Stimulated activated CD8-positive, alpha-beta memory T cell treated with anti-CD3 and anti-CD28 coated beads, Interleukin-15, amount 100 ng/mL, for 48 hours (primary cell): ENCODE measurements at regions not wholly inside any gene's neighbourhood (a gene's known extent, or its start where the extent isn't known, plus 50 kb on each side); places are given as distances from the start of the nearest gene placed in this dataset.
"Not testable (repeated sequence)": the region's sequence is repeated elsewhere in the genome, so short reads cannot be mapped to it uniquely, and the experiment has no call there.

Source experiments
- DNase-seq, 2 donors: peaks; one replicate each; pipeline ENCODE4 v3.0.0-alpha.2; 2020; ENCODE audit warnings: low read depth in 2 of 2

- no peak for DNase-seq
Measured at GRCh38 chr6:16827627-16828026, 66.4 kb upstream of the ATXN1 start.

DNA sequence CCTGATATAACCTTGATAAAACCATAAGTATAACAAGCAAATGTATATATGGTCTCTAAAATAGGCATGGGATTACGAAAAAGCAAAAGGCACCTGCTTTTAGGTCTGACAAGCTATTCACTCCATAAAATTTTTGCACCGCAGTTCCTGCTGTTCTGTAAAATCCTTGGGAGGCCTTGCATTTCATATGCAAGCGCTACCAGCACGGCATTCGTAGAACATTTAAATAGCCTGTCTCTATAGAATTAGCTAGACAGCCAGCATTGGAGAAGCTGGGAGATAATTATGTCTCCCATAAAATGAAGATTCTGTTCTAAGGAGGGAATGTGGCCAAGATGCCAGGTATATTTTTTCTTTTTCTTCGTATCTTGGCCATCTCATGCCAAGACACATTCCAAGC is 64.5 kb upstream of the ATXN1 start:
- no peak for DNase-seq

- no peak for DNase-seq
Measured at GRCh38 chr6:16824845-16825685, 63.8 kb upstream of the ATXN1 start.

DNA sequence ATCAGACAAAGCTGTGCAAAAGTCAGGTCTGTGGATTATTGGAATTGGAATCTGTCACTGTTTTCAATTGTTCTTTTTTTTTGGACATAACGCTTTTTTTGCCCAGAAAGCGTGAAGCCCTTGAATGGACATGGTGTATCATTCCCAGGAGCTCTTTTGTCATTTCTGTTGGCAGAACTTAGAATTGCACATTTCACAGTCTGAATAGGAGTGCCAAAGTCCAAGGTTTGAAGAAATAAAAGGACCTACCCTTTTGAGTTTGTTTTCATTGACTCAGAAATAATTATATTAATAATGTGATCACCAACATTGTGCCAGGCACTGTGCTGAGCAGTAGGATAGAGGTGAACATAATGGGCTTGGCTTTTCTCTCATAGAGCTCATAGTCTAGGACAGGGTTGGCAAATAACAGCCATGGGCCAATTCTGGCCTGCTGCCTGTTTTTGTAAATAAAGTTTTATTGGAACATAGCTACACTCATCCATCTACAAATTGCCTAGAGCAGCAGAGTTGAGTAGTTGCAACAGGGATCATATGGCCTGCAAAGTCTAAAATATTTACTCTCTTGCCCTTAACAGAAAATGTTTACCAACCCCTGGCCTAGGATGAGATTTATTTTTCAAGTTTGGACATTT is 62.6 kb upstream of the ATXN1 start:
- DNase-seq, result no peak

GRCh38 chr6:16822975-16823717 is 61.9 kb upstream of the ATXN1 start:
- no peak for DNase-seq

DNA sequence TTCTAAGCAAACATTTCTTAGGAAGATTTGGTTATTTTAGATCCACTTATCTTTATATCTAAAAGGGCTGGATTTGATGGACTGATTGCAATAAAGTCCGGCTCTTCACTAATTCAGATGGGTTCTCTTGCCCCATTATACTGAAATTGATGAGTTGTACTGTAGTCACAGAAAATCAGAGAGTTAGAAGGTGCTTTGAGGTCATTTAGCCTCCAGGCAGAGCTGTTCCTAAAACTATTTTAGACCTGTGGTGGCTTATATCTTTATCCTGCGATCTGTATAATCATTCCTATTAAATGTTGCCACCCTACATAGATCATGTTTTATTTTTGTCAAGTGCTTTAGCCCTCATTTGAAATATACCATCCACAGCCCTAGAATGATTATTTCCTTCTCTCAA is 61.3 kb upstream of the ATXN1 start:
- DNase-seq, result no peak

GRCh38 chr6:16821834-16822264 is 60.6 kb upstream of the ATXN1 start:
- no peak for DNase-seq

GRCh38 chr6:16820262-16820661 is 59.0 kb upstream of the ATXN1 start:
- DNase-seq, result not testable (repeated sequence)

GRCh38 chr6:16819752-16820151 is 58.5 kb upstream of the ATXN1 start:
- DNase-seq, result no peak

GRCh38 chr6:16818992-16819626 is 57.8 kb upstream of the ATXN1 start:
- DNase-seq, result no peak

- DNase-seq, result no peak
Measured at GRCh38 chr6:16817594-16817993, 56.3 kb upstream of the ATXN1 start.

DNA sequence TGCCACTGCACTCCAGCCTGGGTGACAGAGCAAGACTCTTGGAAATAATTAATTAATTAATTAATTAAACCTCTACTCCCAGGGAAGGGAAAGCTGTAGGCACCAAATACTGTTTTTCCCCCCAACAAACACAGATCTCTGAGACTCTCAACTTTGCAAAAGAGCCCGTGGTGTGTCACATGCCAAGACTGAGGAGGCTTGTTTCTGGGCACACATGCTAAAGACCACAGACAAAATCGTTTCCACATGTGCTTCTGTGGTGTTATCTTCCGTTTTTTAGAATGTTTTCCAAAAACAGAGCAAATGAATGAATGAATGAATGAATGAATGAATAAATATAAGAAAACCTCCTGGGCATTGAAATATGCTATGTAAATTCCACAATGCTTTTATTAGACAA is 55.6 kb upstream of the ATXN1 start:
- no peak for DNase-seq

DNA sequence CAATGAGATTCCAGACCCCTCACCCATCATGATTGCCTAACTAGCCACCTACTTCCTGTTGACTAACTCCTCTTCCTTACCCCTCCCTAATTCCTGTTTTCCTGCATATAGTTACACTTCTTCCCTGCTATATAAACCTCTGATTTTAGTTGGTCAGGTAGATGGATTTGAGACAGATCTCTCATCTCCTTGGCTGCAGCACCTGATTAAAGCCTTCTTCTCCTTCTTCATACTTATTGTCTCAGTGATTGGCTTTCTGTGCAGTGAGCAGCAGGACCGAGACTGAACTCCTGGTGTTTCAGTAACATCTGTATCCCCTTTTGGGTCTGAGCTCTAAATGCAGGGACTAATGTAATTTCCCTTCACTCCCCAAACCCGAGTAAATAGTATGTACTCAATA is 51.7 kb upstream of the ATXN1 start:
- no peak for DNase-seq

GRCh38 chr6:16811277-16811979 is 50.2 kb upstream of the ATXN1 start:
- DNase-seq, result no peak
